ENCODE measurements at regions not wholly inside any gene's neighbourhood (a gene's known extent, or its start where the extent isn't known, plus 50 kb on each side); places are given as distances from the start of the nearest gene placed in this dataset.
"Not testable (repeated sequence)": the region's sequence is repeated elsewhere in the genome, so short reads cannot be mapped to it uniquely, and the experiment has no call there.

DNA sequence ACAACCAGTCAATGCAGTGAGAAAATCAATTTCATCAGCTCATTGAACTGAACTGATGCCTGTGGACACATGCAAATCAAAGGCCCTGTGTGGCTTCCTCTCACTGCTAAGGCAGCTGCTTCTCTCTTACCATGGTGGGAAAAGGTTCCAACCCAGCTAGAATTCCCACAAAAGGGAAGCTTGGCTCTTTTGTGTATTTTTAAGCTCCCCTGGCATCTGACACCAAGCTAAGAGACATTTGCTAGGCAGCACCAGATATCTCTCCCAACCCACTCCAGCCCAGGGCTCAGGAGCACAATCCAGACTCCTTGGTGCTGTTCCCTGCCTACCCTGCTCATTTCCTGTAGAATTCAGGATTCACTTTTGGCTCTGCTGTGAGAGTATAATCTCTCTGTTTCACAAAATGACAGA, 129.6 kb downstream of the GXYLT1 start:
- H3K9ac ChIP-seq (ENCODE audit: insufficient read length): no peak overlapping the region
- no peaks in the 10 kb centered on the region for H3K9me3 ChIP-seq (ENCODE audit: low read depth, low read length)
- DNase-seq (ENCODE audit: low read depth, low spot score): no peak
- no peak overlapping the region for H3K27ac ChIP-seq
- no peaks in the 10 kb centered on the region for H3K36me3 ChIP-seq (ENCODE audit: insufficient read depth, low read length)
- no peak overlapping the region for H3K4me3 ChIP-seq
- TF ChIP-seq POLR2AphosphoS5 (IDR thresholded peaks at IDR 0.05; ENCODE audit: borderline replicate concordance, low read depth, low read length) (no peak), FOXP2 (optimal IDR thresholded peaks at IDR 0.05; ENCODE audit: control extremely low read depth, extremely low read length, insufficient read depth) (no peak), EZH2 (IDR thresholded peaks at IDR 0.05) (no peak)

DNA sequence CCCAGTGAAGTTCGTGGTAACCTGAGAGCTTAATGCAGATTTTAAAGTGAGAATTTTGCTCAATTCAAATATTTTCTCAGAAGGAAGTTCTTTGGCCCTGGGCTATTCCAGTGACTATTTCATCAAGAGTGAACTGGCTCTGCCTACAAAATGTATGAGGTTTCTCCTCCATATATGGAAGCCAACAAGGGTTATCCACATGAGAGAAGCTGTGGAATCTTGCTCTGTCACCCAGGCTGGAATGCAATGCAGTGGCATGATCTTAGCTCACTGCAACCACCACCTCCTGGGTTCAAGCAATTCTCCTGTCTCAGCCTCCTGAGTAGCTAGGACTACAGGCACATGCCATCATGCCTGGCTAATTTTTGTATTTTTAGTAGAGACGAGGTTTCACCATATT, 132.2 kb downstream of the GXYLT1 start:
- H3K36me3 ChIP-seq (ENCODE audit: insufficient read depth, low read length); H3K9ac ChIP-seq (ENCODE audit: insufficient read length); H3K27ac ChIP-seq; DNase-seq (ENCODE audit: low read depth, low spot score); H3K4me3 ChIP-seq; H3K9me3 ChIP-seq (ENCODE audit: low read depth, low read length): not testable (repeated sequence)

DNA sequence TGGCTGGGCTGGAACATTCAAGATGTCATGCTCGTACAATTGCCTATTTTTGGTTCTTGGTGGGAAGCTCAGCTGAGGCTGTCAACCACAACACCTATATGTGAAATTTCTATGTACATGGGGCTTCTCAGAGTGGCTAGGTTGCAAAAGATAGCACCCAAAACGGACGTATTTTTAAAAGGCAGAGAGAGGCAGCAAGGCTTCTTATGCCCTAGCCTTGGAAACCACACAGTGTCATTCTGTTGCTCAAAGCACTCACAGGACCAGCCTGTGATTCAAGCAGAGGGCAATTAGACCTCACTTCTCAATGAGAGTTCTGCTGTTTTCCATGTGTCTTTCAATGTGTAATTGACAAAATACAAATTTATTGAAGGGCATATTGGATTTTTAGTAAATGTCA, 134.0 kb downstream of the GXYLT1 start:
- H3K4me3 ChIP-seq: no peak overlapping the region
- no peaks in the 10 kb centered on the region for H3K9me3 ChIP-seq (ENCODE audit: low read depth, low read length)
- no peaks in the 10 kb centered on the region for H3K36me3 ChIP-seq (ENCODE audit: insufficient read depth, low read length)
- DNase-seq (ENCODE audit: low read depth, low spot score): no peak
- TF ChIP-seq POLR2AphosphoS5 (IDR thresholded peaks at IDR 0.05; ENCODE audit: borderline replicate concordance, low read depth, low read length) (no peak), FOXP2 (optimal IDR thresholded peaks at IDR 0.05; ENCODE audit: control extremely low read depth, extremely low read length, insufficient read depth) (no peak), EZH2 (IDR thresholded peaks at IDR 0.05) (no peak)
- no peak overlapping the region for H3K9ac ChIP-seq (ENCODE audit: insufficient read length)
- H3K27ac ChIP-seq: no peak overlapping the region

DNA sequence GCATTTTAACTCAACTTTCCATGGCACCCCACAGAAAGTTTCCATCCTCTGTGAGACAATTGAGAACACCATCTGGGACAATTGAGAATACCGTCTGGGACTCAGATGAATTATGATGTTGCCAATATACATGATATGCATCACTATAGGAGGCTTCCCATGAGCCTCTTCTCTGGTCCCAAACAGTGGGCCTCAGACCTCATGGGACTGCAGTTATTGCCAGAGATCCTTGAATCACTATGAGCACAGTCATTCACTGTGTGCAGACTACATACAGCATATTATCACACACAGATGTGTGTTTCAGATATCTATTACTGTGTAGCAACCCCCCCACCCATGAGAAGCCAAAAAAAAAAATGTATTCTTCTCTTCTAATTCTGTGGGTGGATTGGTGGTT, 134.4 kb downstream of the GXYLT1 start:
- Histone ChIP-seq H3K9ac (ENCODE audit: insufficient read length) (no peak overlapping the region), H3K4me3 (no peak overlapping the region), H3K9me3 (ENCODE audit: low read depth, low read length) (no peaks in the 10 kb centered on the region), H3K36me3 (ENCODE audit: insufficient read depth, low read length) (no peaks in the 10 kb centered on the region), H3K27ac (no peak overlapping the region)
- no peak for TF ChIP-seq EZH2 (IDR thresholded peaks at IDR 0.05)
- TF ChIP-seq POLR2AphosphoS5 (IDR thresholded peaks at IDR 0.05; ENCODE audit: borderline replicate concordance, low read depth, low read length): no peak
- TF ChIP-seq FOXP2 (optimal IDR thresholded peaks at IDR 0.05; ENCODE audit: control extremely low read depth, extremely low read length, insufficient read depth): no peak
- no peak for DNase-seq (ENCODE audit: low read depth, low spot score)

DNA sequence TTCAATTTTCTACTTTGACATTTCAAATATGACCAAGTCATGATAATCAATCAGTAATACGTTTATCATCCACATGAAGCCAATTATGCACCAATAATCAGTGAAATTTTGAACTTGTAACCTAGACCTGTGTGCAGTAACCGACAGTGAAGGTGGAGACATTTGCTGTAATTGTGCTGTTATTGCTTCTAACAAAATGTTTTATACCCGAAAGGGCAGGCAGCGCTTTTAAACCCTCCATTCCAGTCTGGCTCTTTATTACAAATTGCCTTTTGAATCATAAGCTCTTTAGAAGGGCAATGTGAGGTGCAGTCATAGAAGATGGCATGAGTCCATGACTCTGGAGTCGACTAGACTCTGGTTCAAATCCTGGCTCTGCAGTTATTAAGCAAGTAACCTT, 135.7 kb downstream of the GXYLT1 start:
- Histone ChIP-seq H3K4me3 (no peak overlapping the region), H3K36me3 (ENCODE audit: insufficient read depth, low read length) (no peaks in the 10 kb centered on the region), H3K27ac (no peak overlapping the region), H3K9me3 (ENCODE audit: low read depth, low read length) (no peaks in the 10 kb centered on the region), H3K9ac (ENCODE audit: insufficient read length) (no peak overlapping the region)
- TF ChIP-seq EZH2 (IDR thresholded peaks at IDR 0.05) (no peak), FOXP2 (optimal IDR thresholded peaks at IDR 0.05; ENCODE audit: control extremely low read depth, extremely low read length, insufficient read depth) (no peak), POLR2AphosphoS5 (IDR thresholded peaks at IDR 0.05; ENCODE audit: borderline replicate concordance, low read depth, low read length) (no peak)
- DNase-seq (ENCODE audit: low read depth, low spot score): no peak

DNA sequence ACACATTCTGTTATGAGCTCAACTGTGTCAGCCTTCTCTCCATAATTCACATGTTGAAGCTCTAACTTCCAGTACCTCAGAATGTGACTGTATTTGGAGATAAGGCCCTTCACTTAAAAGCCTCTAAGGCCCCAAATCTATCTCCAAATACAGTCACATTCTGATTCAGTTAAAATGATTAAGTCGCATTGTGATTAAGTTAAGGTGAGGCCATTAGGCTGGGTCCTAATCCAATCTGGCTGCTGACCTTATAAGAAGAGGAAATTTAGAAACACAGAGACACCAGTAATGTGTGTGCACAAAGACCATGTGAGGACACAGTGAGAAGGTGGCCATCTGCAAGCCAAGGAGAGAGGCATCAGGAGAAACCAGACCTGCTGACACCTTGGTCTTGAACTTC, 141.6 kb downstream of the GXYLT1 start:
- H3K9me3 ChIP-seq (ENCODE audit: low read depth, low read length): no peaks in the 10 kb centered on the region
- TF ChIP-seq FOXP2 (optimal IDR thresholded peaks at IDR 0.05; ENCODE audit: control extremely low read depth, extremely low read length, insufficient read depth): no peak
- TF ChIP-seq EZH2 (IDR thresholded peaks at IDR 0.05): no peak
- no peak for TF ChIP-seq POLR2AphosphoS5 (IDR thresholded peaks at IDR 0.05; ENCODE audit: borderline replicate concordance, low read depth, low read length)
- H3K36me3 ChIP-seq (ENCODE audit: insufficient read depth, low read length): no peaks in the 10 kb centered on the region
- no peak overlapping the region for H3K4me3 ChIP-seq
- no peak overlapping the region for H3K27ac ChIP-seq
- DNase-seq (ENCODE audit: low read depth, low spot score): no peak
- no peak overlapping the region for H3K9ac ChIP-seq (ENCODE audit: insufficient read length)

DNA sequence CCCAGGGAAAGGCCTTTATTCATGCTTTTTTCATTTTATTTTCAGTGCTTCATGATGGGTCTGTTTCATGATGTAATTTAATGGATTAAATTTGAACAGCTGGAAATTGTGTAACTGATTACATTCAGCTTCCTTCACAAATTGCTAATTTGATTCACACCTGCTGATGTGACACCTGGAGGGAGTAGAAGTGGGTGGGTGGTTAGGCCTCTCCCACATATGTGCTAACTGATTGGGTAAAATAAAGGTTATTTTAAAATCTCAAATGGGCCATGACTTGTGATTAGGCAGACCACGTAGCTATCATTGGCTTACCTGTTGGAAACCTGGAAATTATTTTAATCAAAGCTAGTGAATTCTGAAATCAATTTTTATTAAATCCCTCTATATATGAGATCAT, 142.1 kb downstream of the GXYLT1 start:
- Histone ChIP-seq H3K36me3 (ENCODE audit: insufficient read depth, low read length) (no peaks in the 10 kb centered on the region), H3K4me3 (no peak overlapping the region), H3K9me3 (ENCODE audit: low read depth, low read length) (no peaks in the 10 kb centered on the region), H3K9ac (ENCODE audit: insufficient read length) (no peak overlapping the region), H3K27ac (no peak overlapping the region)
- TF ChIP-seq EZH2 (IDR thresholded peaks at IDR 0.05) (no peak), FOXP2 (optimal IDR thresholded peaks at IDR 0.05; ENCODE audit: control extremely low read depth, extremely low read length, insufficient read depth) (no peak), POLR2AphosphoS5 (IDR thresholded peaks at IDR 0.05; ENCODE audit: borderline replicate concordance, low read depth, low read length) (no peak)
- DNase-seq (ENCODE audit: low read depth, low spot score): no peak

DNA sequence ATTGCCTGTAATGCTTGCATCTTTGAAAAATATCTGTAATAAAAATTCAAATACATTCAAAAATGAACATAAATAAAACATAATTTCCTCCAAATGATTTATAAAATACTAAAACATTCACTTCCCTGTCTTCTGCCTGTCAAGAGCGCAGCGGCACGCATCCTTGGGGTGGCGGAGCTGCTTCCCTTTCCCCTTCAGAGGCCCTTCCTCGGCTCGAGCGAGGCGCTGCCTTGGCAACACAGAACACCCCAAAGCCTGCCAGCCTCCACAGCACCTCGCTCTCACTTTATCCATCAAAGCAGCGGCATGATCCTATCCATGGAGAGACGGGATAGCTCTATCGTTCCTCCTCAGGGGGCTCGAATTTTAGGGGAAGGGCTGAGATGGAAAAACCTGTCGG, 146.2 kb downstream of the GXYLT1 start:
- Histone ChIP-seq H3K9ac (ENCODE audit: insufficient read length) (no peak overlapping the region), H3K9me3 (ENCODE audit: low read depth, low read length) (no peaks in the 10 kb centered on the region), H3K36me3 (ENCODE audit: insufficient read depth, low read length) (no peaks in the 10 kb centered on the region), H3K4me3 (no peak overlapping the region), H3K27ac (no peak overlapping the region)
- DNase-seq (ENCODE audit: low read depth, low spot score): no peak
- TF ChIP-seq FOXP2 (optimal IDR thresholded peaks at IDR 0.05; ENCODE audit: control extremely low read depth, extremely low read length, insufficient read depth) (no peak), POLR2AphosphoS5 (IDR thresholded peaks at IDR 0.05; ENCODE audit: borderline replicate concordance, low read depth, low read length) (no peak), EZH2 (IDR thresholded peaks at IDR 0.05) (no peak)

DNA sequence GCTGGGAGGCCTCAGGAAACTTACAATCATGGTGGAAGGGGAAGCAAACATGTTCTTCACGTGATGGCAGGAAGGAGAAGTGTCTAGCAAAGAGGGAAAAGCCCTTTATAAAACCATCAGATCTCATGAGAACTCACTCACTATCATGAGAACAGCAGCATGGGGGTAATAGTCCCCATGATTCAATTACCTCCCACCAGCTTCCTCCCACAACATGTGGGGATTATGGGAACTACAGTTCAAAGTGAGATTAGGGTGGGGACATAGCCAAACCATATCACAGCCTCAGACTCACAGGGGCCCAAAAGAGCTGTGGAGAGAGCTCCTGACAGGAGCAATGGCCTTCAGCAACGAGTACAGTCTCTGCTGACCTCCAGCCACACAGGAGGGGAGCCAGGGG, 151.4 kb downstream of the GXYLT1 start:
- Histone ChIP-seq H3K9me3 (ENCODE audit: low read depth, low read length) (no peaks in the 10 kb centered on the region), H3K4me3 (no peak overlapping the region), H3K27ac (peak overlapping the region; percentile 1; the same call in 1 of the 2 replicates), H3K36me3 (ENCODE audit: insufficient read depth, low read length) (no peaks in the 10 kb centered on the region), H3K9ac (ENCODE audit: insufficient read length) (no peak overlapping the region)
- TF ChIP-seq FOXP2 (optimal IDR thresholded peaks at IDR 0.05; ENCODE audit: control extremely low read depth, extremely low read length, insufficient read depth) (no peak), POLR2AphosphoS5 (IDR thresholded peaks at IDR 0.05; ENCODE audit: borderline replicate concordance, low read depth, low read length) (no peak), EZH2 (IDR thresholded peaks at IDR 0.05) (no peak)
- DNase-seq (ENCODE audit: low read depth, low spot score): no peak

Data from SK-N-MC (cell line).